COLO829 (cell line): ENCODE measurements at regions not wholly inside any gene's neighbourhood (a gene's known extent, or its start where the extent isn't known, plus 50 kb on each side); places are given as distances from the start of the nearest gene placed in this dataset.
"Not testable (repeated sequence)": the region's sequence is repeated elsewhere in the genome, so short reads cannot be mapped to it uniquely, and the experiment has no call there.

ENCODE experiments used
- DNase-seq: peaks from one replicate; pipeline ENCODE4 v3.0.0; 2012; ENCODE audit warnings: low spot score

DNA sequence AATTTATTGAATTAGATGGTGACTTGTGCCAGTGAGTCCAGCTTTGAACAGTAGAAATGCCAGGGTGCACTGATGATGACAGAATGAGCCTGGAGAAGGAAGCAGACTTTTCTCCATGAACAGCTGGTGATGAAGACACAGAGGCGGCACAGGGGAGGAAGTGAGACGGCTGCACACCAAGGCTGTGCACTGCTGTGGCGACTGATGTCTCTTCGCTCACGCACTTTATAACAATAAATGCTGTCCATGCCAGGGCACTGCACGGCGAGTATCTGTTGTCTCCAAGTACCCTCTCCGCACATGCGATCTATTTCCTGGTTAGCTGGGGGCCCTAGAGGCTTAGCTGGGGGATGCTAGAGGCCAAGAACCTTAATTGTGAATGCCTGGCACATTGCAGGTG is 175.2 kb downstream of the TMEM200C start:
- DNase-seq: no peak

DNA sequence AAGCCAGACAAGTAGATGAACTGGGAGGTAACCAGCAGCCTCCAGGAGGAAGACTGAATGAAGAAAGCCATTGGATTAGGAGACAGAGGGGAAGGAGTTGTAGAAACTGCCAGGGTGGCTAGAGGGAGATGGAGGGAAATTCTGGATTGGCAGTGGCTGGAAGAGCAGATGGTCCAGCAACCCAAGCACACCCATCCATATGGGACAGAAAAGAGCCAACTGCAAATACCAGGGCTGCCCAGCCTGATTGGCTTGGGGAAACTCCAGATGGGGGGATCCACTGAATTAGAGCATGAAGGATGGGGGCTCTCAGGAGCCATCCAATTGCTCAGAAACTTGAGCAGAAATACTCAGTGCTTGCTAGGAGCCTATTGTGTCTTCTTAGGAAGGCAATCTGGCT is 173.5 kb upstream of the EPB41L3 start:
- no peak for DNase-seq

GRCh38 chr18:5710676-5711075 is 166.9 kb upstream of the EPB41L3 start:
- DNase-seq: no peak

GRCh38 chr18:5710235-5710634 is 166.4 kb upstream of the EPB41L3 start:
- DNase-seq: no peak

- no peak for DNase-seq
Measured at GRCh38 chr18:5709476-5710095, 165.8 kb upstream of the EPB41L3 start.

GRCh38 chr18:5707586-5707985 is 163.8 kb upstream of the EPB41L3 start:
- DNase-seq: no peak

GRCh38 chr18:5705393-5705792 is 161.6 kb upstream of the EPB41L3 start:
- no peak for DNase-seq

GRCh38 chr18:5704847-5705246 is 161.1 kb upstream of the EPB41L3 start:
- DNase-seq: no peak

- not testable (repeated sequence) for DNase-seq
Measured at GRCh38 chr18:5702016-5702415, 158.2 kb upstream of the EPB41L3 start.

GRCh38 chr18:5693699-5694294 is 150.0 kb upstream of the EPB41L3 start:
- no peak for DNase-seq

- no peak for DNase-seq
Measured at GRCh38 chr18:5678779-5679406, 135.1 kb upstream of the EPB41L3 start.

DNA sequence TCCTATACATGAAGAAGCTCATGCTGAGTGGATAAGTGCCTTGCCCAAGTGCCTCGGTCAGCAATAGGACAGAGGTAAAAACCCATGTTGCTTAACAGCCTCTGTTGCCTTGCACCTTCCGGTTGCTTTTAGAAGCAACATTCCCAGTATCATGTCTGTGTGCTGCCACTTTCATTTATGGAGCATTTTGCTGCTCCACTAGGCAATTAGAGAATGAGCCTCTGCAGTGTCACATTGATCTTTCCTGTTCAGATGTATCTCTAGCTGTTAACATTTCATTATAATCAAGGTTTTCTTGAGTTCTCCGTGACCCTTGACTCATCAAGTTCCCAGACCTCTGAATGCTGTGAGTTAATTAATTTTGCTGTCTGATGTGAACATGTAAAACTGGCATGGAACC is 134.5 kb upstream of the EPB41L3 start:
- no peak for DNase-seq

DNA sequence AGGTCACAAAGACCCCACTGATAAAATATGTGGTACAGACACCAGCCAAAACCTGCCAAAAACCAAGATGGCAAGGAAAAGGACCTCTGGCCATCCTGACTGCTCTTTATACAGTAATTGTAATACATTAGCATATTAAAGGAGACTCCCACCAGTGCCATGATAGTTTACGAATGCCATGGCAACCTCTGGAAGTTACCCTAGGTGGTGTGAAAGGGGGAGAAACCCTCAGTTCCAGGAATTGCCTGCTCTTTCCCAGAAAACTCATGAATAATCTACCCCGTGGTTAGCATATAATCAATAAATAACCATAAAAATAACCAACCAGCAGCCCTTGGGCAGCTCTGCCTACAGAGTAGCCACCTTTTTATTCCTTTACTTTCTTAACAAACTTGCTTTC is 129.8 kb upstream of the EPB41L3 start:
- no peak for DNase-seq

DNA sequence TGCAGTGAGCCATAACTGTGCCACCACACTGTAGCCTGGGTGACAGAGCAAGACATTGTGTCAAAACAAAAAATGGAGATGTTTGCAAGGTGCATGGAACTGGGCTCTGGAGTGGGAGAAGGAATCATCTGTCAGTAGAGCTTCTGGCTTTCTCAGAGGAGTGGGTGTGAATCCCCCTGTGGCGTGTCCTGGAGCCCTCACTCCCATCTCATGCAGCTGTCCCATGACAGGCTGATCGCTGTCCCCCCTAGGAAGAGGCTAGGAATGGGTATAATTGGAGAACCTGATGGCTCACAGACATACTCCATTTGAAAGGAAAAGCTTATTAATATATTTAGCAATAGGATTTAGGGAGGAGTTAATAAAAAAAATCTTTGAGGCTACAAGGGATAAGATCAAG is 125.8 kb upstream of the EPB41L3 start:
- DNase-seq: no peak

DNA sequence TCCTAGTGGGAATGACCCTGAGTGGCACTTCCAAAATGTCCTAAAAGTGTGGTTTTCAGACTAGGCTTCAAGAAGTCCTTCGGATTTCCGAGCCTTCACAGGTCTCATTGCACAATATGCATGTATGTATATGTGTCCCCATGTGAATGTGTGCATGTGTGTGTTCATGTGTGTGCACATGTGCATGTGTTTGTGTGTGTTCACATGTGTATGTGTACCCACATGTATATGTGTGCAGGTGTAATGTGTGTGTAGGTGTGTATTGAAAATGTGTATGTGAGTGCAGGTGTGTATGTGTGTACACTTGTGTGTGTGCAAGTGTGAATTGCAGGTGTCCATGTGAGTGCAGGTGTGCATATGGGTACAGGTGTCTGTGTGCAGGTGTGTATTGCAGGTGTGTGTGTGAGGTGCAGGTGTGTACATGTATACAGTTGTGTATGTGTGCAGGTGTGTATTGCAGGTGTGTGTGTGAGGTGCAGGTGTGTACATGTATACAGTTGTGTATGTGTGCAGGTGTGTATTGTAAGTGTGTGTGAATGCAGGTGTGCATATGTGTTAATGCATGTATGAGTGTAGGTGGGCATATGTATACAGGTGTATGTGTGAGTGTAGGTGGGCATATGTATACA is 124.4 kb upstream of the EPB41L3 start:
- DNase-seq: no peak

- no peak for DNase-seq
Measured at GRCh38 chr18:5667356-5667755, 123.6 kb upstream of the EPB41L3 start.

- no peak for DNase-seq
Measured at GRCh38 chr18:5662586-5663090, 118.8 kb upstream of the EPB41L3 start.

DNA sequence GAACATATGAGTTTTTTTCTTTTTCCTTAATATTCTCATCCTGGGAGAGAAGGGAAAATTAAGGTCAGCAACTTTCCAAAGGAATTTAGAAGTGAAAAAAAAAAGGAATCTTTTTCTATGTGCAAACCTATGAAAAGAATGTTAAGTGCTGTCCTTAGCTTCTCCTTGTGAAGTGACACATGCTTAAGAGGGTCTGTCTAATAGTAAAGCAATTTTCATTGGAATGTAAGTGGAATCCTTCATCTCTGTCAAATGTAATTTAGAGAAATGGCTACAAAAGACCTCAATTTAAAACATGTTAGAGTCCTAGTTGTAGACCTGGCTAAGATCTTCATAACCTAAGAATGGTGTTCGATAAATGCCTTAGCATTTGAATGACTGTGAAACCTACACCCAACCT is 117.4 kb upstream of the EPB41L3 start:
- no peak for DNase-seq

DNA sequence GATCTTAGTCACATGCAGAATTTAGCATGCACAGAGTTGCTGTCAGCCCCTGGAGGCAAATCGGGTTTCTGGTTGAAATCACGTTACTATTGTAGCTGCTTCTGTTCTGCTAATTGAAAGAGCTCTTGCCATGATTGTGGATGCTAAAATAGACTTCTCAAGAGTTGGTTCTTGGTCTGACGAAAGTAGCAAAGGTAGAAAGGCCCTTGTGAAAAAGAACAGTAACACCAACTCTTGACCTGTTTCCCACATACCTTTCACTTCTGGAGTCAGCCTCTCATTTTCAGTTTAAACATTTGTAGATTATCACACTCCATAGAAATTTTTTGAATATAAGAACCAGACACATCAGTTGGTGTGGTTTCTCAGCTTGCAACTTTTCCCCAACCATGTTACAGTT is 110.0 kb upstream of the EPB41L3 start:
- DNase-seq: no peak

DNA sequence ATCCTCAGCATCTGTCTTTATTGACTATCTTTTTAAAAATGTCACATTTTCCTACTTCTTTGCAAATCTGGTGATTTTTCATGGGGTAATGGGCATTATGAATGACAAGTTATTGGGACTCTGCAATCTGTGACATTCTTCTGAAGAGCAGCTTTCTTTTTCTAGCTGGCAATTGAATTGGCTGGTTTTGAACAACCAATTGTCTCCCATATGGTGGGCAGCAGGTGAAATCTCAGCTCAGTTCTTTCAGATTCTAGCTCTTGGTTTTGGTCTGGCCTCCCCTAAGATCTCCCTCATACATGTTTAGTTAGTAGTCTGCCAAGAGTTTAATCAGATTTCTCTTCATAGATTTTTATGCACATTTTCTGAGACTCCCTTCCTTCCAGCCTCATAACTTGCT is 107.9 kb upstream of the EPB41L3 start:
- no peak for DNase-seq

DNA sequence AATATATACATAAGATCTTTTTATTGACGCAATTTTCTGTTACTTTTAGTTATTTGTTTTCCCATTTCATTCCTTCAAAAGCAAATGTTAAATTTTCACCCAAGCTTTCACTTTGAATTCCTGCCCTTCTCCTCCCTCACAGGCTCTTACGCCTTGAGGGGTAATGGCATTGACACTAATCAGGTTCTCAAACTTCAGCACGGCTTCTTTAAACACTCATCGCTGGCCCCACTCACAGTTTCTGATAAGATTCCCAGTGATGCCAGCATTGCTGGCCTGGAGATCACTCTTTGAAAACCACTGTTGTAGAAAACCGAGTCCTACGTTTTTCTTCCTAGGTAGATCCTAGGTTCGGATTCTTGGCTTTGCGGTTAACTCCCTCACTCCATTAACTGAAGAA is 105.6 kb upstream of the EPB41L3 start:
- DNase-seq: no peak

DNA sequence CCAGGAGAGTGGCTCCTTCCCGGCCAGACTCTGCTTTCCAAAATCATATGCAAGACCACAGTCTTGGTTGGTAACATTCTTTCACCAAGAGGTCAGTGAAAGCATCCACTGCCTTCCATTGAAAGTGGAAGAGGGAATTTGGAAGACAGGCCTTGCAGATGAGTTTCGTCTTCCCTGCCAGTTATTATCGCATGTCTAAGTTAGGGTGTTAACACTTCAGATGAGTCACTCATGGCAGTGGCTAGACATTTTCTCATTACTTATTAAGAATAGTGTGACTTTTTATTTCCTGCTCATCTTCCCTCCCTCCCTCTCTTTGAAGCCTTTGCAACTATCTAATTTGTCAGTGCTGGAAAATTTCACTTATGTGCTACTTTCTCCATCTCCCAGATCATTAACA is 102.9 kb upstream of the EPB41L3 start:
- no peak for DNase-seq

DNA sequence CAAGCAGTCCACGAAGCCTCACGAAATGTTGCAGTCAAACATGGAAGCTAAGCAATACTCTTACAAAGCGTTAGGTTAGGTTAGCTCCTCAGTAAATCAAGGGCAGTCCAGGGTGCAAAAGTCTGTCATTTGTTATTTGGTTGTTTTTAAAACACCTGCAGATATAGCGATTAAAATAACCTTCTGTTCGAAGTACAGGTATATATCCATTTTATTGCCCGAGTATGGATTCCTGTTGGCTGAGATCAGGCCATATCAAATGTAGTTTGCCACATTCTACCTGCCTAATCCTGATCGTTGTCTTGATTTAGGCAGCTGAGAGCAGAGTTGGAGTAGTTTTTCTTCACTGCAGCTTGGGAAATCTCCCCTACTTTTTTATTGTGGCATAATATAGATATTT is 99.5 kb upstream of the EPB41L3 start:
- DNase-seq: no peak
